HG03342 (cell line): ENCODE measurements at regions not wholly inside any gene's neighbourhood (a gene's known extent, or its start where the extent isn't known, plus 50 kb on each side); places are given as distances from the start of the nearest gene placed in this dataset.
"Not testable (repeated sequence)": the region's sequence is repeated elsewhere in the genome, so short reads cannot be mapped to it uniquely, and the experiment has no call there.

ENCODE experiments used
- ATAC-seq: cut with Tn5 transposase; IDR thresholded peaks from one replicate; pipeline ENCODE4 v1.9.1; 2021; ENCODE audit warnings: mild to moderate bottlenecking, moderate library complexity; ENCODE audit not compliant: unreplicated experiment

DNA sequence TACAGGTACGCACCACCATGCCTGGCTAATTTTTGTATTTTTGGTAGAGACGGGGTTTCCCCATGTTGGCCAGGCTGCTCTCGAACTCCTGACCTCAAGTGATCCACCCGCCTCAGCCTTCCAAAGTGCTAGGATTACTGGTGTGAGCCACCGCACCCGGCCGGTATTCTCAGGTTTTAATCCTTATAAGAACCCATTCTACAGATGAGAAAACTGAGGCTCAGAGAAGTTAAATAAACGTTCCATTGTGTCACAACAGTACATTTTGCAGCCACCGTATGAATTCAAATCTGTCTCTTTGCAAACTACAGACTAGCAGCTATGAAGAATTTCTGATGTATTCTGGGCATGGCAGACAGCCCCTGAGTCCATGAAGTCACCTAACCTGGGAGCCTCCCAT lies 60.9 kb upstream of the LAPTM4A start:
- ATAC-seq = not testable (repeated sequence)

DNA sequence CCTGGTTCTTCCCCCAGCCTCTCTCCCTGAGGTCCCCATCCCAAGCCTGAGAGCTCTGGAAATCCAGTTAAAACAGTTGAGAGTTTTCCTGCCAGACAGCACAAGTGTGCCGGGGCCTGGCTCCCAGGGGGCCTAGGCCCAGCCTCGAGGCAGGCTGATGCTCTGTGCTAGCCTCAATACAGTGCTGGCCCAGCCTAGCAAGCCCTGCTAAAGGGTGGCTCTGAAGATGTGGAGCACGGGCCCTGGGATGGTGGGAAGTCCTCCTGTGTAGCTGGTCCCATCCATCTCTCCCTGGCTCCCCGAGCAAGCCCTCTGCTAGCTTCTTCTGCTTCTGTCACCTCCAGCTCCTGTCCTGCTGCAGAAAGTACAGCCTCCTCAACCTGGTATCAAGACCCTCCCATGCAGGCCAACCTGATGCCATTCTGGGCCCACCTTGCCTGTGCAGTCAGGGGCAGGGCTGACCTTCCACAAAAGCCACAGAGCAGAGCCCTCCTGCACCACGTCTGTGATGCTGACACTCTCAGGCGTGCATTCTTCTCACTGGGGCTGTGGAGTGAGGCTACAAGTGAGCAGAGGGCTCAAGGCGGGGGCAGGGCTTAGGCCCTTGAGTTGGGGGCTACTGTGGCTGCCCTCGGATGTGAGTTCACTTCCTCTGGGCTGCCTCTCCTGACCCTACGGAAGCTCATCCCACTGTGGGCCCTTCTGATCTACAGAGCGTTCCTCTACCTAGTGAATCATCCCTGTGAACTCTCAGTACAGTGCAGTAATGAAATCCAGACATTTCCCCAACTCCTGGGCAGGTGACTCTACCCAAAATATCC lies 60.1 kb upstream of the LAPTM4A start:
- ATAC-seq = no peak

DNA sequence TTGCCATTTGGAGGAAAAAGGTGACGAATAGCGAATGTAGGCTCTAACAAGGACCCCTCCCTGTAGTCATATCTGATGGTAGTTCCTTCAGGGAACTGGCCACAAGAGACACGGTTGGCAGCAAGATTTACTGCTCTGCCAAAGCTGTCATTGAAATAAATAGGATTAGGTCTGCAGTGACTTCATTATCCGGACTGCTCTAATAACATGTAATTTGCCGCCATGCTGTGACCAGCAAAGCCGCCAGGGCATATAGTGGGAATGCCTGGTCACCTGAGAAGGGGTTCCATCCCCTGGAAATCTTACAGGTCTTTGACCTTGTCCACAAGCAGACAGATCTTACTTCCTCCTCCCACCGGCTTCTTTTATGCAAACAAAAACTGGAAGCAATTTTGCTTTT lies 59.4 kb upstream of the LAPTM4A start:
- ATAC-seq = no peak

DNA sequence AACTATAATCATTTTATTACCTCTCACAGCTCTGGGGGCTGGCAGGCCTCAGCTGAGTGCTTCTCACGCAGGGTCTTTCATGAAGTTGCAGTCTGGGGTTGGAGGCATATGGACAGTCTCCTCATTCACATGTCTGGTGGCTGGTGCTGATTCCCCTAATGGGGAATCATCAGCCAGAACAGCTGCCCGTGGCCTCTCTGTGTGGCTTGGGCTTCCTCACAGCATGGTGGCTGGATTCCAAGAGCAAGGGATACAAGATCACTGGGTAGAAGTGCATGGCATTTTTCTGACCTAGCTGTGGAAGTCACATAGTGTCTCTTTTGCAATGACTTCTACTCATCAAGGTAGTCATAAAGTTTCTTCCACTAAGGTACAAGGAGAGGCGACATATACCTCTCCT lies 59.0 kb upstream of the LAPTM4A start:
- ATAC-seq = no peak

DNA sequence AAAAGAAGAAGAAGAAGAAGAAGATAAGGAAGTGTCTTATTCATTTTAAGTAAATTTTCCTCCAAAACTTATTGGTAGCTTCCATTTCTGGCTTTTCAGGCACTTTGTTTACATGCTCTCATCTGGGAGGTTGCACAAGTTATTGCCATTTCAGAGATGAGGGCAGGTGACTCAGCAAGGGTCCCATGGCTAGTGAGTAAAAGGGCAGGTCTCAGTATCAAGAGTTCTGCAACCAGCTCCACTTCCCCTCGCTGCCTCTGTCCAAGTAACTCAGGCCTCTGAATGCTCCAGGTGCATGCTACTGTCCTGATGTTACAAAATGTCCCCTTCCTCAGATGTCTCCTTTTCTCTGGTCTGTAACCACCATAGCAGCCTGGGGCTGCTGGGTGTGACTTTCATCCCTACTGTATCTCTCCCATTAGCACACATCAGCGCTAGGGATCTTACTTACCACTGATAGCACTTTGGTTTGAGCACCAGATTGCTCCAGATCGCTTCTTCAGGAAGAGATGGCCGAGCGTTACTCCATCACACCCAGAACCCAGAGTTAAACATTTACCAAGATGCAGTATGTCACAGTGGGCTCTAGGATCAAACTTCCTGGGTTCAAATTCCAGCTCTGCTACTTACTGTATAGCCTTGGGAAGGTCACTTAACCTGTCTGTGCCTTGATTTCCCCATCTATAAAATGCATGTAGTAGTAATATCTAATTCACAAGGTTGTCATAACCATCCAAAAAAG lies 57.4 kb upstream of the LAPTM4A start:
- ATAC-seq = no peak

DNA sequence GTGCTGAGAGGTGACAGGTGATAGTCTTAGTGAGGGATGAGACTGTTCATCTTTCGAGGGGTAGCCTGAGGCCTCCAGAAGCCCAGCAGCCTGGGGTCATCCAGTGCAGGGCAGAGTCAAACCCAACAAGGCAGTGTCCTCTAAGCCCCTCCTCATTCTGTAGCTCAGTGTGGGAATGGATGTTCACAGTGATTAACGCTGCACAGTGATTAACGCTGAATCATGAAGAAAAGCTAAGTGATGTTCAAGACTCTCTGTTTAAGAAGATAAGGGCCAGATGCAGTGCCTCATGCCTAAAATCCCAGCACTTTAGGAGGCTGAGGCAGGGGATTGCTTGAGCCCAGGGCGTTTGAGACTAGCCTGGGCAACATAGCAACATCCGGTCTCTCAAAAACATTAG lies 56.3 kb upstream of the LAPTM4A start:
- ATAC-seq = no peak

DNA sequence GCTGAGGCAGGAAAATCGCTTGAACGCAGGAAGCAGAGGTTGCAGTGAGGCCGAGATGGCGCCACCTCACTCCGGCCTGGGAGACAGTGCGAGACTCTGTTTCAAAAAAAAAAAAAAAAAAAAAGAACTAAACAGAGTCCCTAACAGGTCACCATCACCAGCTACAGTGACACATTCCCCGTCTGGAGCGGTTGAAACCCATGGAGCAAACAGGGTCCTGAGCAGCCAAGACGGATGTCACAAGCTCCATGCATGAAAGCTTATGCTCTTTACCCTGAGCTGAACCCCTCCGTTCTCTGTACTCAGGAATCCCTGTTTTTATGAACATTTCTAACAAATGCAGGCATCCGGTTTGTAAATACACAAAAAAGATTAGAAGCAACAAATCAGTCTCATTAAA lies 55.9 kb upstream of the LAPTM4A start:
- ATAC-seq = no peak

DNA sequence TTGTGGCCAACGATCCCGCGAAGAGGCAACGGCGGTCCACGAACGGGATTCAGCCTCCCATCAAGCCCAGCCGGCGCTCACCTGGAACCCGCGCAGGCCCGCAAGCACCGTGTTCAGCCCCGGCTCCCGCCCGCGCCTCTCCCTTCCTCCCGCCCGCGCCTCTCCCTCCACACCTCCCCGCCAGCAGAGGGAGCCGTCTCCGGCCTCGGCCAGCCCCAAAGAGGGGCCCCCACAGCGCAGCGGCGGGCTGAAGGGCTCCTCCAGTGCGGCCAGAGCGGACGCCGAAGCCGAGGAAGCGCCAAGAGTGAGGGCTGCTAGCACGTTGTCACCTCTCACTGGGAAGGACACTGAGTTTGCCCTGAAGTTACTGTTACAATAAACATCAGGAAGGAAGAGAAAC lies 55.3 kb upstream of the LAPTM4A start:
- ATAC-seq = no peak

DNA sequence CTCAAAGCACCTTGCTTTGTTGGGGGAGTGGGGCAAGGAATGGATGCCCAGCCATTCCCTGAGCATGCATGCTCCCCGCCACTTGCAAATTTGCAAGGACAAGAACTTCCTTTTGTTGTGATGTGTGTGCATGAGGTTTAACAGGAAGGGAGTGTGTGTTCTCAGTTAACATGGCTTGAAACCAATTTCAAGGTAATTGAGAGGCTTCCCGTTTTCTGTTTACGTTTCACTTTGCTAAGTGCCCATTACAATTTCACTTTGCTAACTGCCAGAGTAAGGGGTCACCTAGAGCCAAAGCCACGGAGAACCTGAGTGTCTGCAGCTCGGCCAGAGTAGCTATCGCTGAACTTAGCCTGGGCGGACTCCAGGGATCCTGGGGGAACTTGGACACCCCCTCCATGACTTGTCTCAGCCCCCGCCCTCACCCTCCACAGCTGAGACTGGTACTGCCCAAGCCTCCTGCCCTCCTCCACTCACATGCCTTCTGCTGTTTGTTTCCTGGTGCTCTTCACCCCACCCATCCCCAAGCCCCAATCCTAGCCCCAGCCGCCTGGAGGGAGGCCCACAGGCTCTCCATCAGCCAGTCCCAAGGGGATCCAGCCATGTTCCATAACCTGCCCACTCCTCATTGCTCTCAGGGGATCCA lies 53.6 kb upstream of the LAPTM4A start:
- ATAC-seq = no peak

DNA sequence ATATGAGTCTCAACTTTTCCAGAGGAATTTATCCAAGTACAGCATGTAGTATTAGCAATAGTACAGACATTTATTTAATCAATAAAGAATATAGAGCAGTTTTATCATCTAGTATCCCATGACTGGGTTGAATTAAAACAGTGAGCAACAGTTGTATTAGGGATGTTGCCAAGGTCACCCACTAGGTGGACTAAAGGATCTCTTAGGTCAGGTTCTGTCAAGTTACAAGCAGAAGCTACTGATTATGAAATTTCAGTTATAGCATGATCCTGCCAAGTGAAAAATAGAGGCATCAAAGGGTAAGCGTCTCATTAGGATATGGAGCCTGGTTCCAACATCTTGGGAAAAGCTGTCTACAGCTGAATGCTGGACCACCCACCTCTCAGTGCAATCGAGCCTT lies 52.1 kb upstream of the LAPTM4A start:
- no peak for ATAC-seq
